ENCODE measurements at regions not wholly inside any gene's neighbourhood (a gene's known extent, or its start where the extent isn't known, plus 50 kb on each side); places are given as distances from the start of the nearest gene placed in this dataset.

- DNase-seq (ENCODE audit: low spot score): no peak
- no peak for FAIRE-seq
Measured at GRCh38 chr6:138692058-138692977, 81.3 kb upstream of the CCDC28A start.

- peak; percentile 50 for DNase-seq (ENCODE audit: low spot score)
- no peak for FAIRE-seq
Measured at GRCh38 chr6:138692978-138693909, 80.3 kb upstream of the CCDC28A start.

- DNase-seq (ENCODE audit: low spot score): no peak
- no peak for FAIRE-seq
Measured at GRCh38 chr6:138695193-138695592, 78.4 kb upstream of the CCDC28A start.

- no peak for FAIRE-seq
Measured at GRCh38 chr6:138714493-138714892, 59.1 kb upstream of the CCDC28A start.

GRCh38 chr6:138716013-138716412 is 57.6 kb upstream of the CCDC28A start:
- DNase-seq (ENCODE audit: low spot score) (no peak), FAIRE-seq (no peak)

More at GRCh38 chr6:138714493-138714892, 59.1 kb upstream of the CCDC28A start:
- DNase-seq (ENCODE audit: low spot score): no peak

- no peak for DNase-seq (ENCODE audit: low spot score)
- FAIRE-seq: no peak
Measured at GRCh38 chr6:138716971-138717665, 56.5 kb upstream of the CCDC28A start.

GRCh38 chr6:138719011-138719635 is 54.4 kb upstream of the CCDC28A start:
- DNase-seq (ENCODE audit: low spot score): no peak
- no peak for FAIRE-seq

GRCh38 chr6:138719744-138720143 is 53.8 kb upstream of the CCDC28A start:
- FAIRE-seq: no peak
- no peak for DNase-seq (ENCODE audit: low spot score)

GRCh38 chr6:138722425-138723371 is 50.9 kb upstream of the CCDC28A start:
- DNase-seq (ENCODE audit: low spot score) (peak; percentile 22), FAIRE-seq (no peak)
